AG04449 (cell line): ENCODE measurements at regions not wholly inside any gene's neighbourhood (a gene's known extent, or its start where the extent isn't known, plus 50 kb on each side); places are given as distances from the start of the nearest gene placed in this dataset.

Source experiments
- CTCF ChIA-PET: fragments of 350-600 bp; formaldehyde crosslinking; extraction: SDS; loops from one replicate; lab custom pipeline; 2021; ENCODE audit warnings: antibody characterized with exemption; lab: Yijun Ruan, JAX
- POLR2A ChIA-PET: fragments of 400-600, 350-600 bp; formaldehyde crosslinking; extraction: SDS; loops from one replicate; lab custom pipeline; 2020; ENCODE audit warnings: antibody characterized with exemption, inconsistent platforms; lab: Yijun Ruan, JAX
- DNase-seq: peaks from one replicate; pipeline ENCODE4 v3.0.0-alpha.2; 2010; ENCODE audit warnings: low read depth, low spot score
- H3K4me3 ChIP-seq: 2 replicates; pipeline ENCODE4 v1.5.1; 2011; ENCODE audit warnings: low read depth, mild to moderate bottlenecking, control low read depth, low read length
- TF ChIP-seq, protein P1 (sequence below): IDR thresholded peaks from one replicate; pipeline ENCODE4 v1.5.1; 2011; ENCODE audit warnings: mild to moderate bottlenecking, moderate library complexity, low read length, control low read depth, inconsistent platforms; ENCODE audit not compliant: insufficient read depth; ENCODE audit errors: missing control alignments

- TF ChIP-seq, protein P1, sequence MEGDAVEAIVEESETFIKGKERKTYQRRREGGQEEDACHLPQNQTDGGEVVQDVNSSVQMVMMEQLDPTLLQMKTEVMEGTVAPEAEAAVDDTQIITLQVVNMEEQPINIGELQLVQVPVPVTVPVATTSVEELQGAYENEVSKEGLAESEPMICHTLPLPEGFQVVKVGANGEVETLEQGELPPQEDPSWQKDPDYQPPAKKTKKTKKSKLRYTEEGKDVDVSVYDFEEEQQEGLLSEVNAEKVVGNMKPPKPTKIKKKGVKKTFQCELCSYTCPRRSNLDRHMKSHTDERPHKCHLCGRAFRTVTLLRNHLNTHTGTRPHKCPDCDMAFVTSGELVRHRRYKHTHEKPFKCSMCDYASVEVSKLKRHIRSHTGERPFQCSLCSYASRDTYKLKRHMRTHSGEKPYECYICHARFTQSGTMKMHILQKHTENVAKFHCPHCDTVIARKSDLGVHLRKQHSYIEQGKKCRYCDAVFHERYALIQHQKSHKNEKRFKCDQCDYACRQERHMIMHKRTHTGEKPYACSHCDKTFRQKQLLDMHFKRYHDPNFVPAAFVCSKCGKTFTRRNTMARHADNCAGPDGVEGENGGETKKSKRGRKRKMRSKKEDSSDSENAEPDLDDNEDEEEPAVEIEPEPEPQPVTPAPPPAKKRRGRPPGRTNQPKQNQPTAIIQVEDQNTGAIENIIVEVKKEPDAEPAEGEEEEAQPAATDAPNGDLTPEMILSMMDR = no peak
- ChIA-PET CTCF (no interaction called here), POLR2A (no interaction called here)
- no peak for DNase-seq
- no peak overlapping the region for H3K4me3 ChIP-seq
These were observed 1081.7 kb upstream of the FANCL start for GRCh38 chr2:59322870-59323269.

- TF ChIP-seq, protein P1 = no peak
- ChIA-PET POLR2A (no interaction called here), CTCF (no interaction called here)
- DNase-seq = no peak
- no peak overlapping the region for H3K4me3 ChIP-seq
These were observed 1080.9 kb upstream of the FANCL start for GRCh38 chr2:59322005-59322404.

GRCh38 chr2:59314031-59314766, 1073.1 kb upstream of the FANCL start:
- ChIA-PET POLR2A (no interaction called here), CTCF (interaction anchor here (1.3 to 1.4 kb wide), 2 partner anchors 12 to 1247 kb away, joined by 3 to 4 read pairs; no protein-coding TSS in a partner anchor)
- no peak overlapping the region for H3K4me3 ChIP-seq
- TF ChIP-seq, protein P1 = no peak
- no peak for DNase-seq

DNA sequence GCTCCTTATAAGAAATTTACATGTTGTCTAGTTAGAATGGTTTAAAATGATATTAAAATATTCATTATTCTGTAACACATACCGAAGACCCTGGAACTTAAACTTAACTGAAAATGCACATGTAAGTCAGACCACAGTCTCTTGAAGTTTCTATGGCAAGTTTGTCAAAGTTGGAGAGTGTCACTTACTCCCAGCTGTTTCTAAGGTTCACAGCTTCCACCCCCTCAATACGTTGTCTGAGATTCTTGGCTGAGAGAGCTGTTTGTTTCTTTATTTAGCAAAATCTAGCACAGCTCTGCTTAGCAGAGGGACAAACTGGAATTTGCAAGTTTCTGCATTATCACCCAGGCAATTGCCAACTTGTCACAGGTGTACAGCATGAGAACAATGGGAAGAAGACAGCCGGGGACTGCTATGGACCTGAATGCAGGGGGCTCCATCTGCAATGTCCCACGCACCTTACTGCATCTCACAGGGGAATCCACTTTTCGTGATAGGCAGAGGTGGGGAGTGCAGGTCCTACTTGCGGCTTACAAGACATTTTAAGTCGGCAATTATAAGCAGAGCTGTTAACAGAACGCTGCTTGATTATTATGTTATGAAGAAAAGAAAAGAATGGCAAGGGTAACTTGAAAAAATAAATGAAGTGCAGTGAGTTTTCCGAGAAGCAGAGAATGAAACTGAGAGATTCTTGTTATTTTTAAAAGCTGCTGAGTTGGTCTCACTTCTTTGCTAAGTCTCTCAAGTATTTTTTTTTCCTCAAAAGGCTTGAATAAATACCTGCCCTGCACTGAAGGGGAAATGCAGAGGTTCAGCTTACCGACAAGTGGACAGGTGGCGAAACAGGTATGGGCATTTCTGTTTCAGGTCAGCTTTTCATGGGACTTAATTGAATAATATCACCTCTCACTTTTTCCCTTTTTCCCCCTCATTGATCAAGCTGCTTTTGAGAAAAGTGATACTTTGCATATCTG, 1072.1 kb upstream of the FANCL start:
- ChIA-PET CTCF (interaction anchor here (1.3 kb wide), 1 partner anchor 11 kb away, joined by 4 read pairs; no protein-coding TSS in a partner anchor), POLR2A (no interaction called here)
- H3K4me3 ChIP-seq = no peak overlapping the region
- TF ChIP-seq, protein P1 = no peak
- no peak for DNase-seq

- H3K4me3 ChIP-seq = no peak overlapping the region
- ChIA-PET POLR2A (no interaction called here), CTCF (interaction anchor here (1.5 kb wide), 1 partner anchor 9 kb away, joined by 3 read pairs; no protein-coding TSS in a partner anchor)
- TF ChIP-seq, protein P1 = no peak
- no peak for DNase-seq
These were observed 1070.9 kb upstream of the FANCL start for GRCh38 chr2:59312029-59312428.

- TF ChIP-seq, protein P1 = no peak
- CTCF ChIA-PET = no interaction called here
- POLR2A ChIA-PET = no interaction called here
- no peak for DNase-seq
- no peak overlapping the region for H3K4me3 ChIP-seq
These were observed 1067.0 kb upstream of the FANCL start for GRCh38 chr2:59308108-59308507.
